ENCODE measurements at regions not wholly inside any gene's neighbourhood (a gene's known extent, or its start where the extent isn't known, plus 50 kb on each side); places are given as distances from the start of the nearest gene placed in this dataset.

DNA sequence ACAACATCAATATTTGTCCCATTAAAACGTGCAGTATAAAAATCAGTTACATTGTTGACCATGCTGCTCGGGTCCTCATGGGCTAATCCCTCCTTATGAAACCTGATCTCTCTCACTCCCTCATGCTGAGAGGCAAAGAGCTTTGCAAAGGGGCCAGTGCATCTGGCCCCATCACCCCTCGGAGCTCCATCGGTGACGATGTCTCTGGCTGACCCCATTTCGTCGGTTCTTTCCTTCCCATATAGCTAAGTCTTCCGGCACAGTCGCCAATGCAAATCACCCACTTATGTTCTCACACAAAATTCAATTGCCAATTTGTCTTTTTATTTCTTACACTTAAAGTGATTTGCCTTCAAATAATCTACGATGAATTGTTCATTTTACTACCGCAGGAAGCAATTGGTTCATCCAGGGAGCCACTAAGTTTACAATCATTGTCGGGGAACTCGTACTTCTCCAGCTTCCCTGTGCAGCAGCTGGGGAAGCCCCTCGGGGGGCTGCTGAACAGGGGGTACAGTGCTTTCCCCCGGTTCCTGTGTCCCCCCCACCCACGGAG is 199.8 kb upstream of the CDH4 start:
- TF ChIP-seq CTCF (IDR thresholded peaks at IDR 0.05) = no peak
- no peak for TF ChIP-seq NR3C1 (IDR thresholded peaks at IDR 0.05)
- no peak for TF ChIP-seq REST (IDR thresholded peaks at IDR 0.05)
- no peak for TF ChIP-seq ZNF302 (CRISPR knock-in tag; IDR thresholded peaks at IDR 0.05)
- no peak for TF ChIP-seq POLR2AphosphoS2 (conservative IDR thresholded peaks at IDR 0.05; ENCODE audit: low read length)
- TF ChIP-seq ESRRA (IDR thresholded peaks at IDR 0.05; ENCODE audit: borderline replicate concordance, low read length) = no peak
- TF ChIP-seq CEBPB (IDR thresholded peaks at IDR 0.05) = no peak
- TF ChIP-seq CHD2 (IDR thresholded peaks at IDR 0.05; ENCODE audit: low read length, partially characterized antibody) = no peak
- no peak for TF ChIP-seq SREBF2 (IDR thresholded peaks at IDR 0.05)
- no peak for TF ChIP-seq KDM1A (IDR thresholded peaks at IDR 0.05; ENCODE audit: low read depth)
- TF ChIP-seq, protein P1, sequence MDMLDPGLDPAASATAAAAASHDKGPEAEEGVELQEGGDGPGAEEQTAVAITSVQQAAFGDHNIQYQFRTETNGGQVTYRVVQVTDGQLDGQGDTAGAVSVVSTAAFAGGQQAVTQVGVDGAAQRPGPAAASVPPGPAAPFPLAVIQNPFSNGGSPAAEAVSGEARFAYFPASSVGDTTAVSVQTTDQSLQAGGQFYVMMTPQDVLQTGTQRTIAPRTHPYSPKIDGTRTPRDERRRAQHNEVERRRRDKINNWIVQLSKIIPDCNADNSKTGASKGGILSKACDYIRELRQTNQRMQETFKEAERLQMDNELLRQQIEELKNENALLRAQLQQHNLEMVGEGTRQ (IDR thresholded peaks at IDR 0.05) = no peak
- no peak for TF ChIP-seq RCOR1 (IDR thresholded peaks at IDR 0.05; ENCODE audit: low read depth, low read length)
- no peak for TF ChIP-seq JUN (IDR thresholded peaks at IDR 0.05)
- TF ChIP-seq PHF8 (IDR thresholded peaks at IDR 0.05; ENCODE audit: borderline replicate concordance, low read depth) = no peak
